RWPE1 (cell line): ENCODE measurements at regions not wholly inside any gene's neighbourhood (a gene's known extent, or its start where the extent isn't known, plus 50 kb on each side); places are given as distances from the start of the nearest gene placed in this dataset.

Source experiments
- CTCF ChIA-PET: fragments of 350-600 bp; sonication (Branson Sonifier 250); formaldehyde crosslinking; extraction: SDS; loops from one replicate; lab custom pipeline; 2021; lab: Yijun Ruan, JAX
- POLR2A ChIA-PET: fragments of 400-600 bp; formaldehyde crosslinking; extraction: SDS; loops from one replicate; lab custom pipeline; 2020; ENCODE audit warnings: antibody characterized with exemption; ENCODE audit not compliant: low non-redundant PET; lab: Yijun Ruan, JAX
- DNase-seq: peaks from one replicate; pipeline ENCODE4 v3.0.0; 2012; ENCODE audit warnings: low spot score
- H3K27ac ChIP-seq: fragments of 450-650 bp; 2 replicates; pipeline ENCODE4 v1.5.1; 2017
- TF ChIP-seq, protein P1 (sequence below): fragments of 450-650 bp; conservative IDR thresholded peaks from 2 replicates; pipeline ENCODE4 v1.5.1; 2017; ENCODE audit warnings: low read depth, mild to moderate bottlenecking

DNA sequence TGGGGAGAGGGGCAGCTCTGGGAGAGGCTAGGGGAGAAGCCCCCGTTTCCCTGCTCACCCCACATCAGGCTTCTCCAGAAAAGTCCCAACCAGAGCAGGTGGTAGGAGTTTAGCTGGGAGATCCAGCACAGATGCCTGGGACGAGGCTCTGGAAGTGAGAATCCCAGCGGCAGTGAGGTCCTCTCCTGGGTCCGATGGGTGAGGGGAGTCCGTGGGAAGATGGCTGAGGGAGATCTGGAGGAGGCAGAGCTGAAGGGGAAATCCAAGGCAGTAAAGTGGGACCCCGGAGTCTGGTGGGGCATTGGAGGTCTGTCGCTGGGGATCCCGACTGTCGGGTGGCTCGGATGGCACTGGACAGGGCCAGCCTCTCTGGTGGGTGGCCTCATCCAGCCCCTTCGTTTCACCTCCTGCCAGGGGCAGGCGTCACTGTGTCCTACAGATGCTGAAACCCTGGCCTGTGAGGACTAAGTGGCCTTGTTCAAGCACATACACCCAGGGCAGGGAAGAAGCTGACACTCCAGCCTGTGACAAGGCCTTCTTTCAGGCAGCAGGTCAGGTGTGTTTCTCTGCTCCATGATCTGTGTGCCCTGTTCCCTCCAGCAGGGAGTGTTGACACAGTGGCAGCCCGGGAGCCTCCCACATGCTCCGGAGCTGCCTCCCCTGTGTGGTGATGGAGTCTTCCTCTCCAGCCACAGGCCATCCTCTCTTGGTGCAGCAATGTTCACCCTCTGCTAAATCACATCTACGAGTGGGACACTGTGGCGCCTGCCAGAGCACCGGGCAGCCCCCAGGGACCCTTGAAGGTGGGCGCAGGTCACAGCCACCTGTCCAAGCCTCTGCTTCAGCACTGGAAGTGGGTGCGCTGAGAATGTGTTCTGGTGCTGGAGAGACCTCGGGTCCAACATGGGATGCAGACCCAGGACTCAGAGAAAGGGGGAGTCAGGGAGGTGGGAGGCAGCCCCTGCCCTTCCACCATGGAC, 850.8 kb downstream of the BRD1 start:
- CTCF ChIA-PET = no interaction called here
- TF ChIP-seq, protein P1, sequence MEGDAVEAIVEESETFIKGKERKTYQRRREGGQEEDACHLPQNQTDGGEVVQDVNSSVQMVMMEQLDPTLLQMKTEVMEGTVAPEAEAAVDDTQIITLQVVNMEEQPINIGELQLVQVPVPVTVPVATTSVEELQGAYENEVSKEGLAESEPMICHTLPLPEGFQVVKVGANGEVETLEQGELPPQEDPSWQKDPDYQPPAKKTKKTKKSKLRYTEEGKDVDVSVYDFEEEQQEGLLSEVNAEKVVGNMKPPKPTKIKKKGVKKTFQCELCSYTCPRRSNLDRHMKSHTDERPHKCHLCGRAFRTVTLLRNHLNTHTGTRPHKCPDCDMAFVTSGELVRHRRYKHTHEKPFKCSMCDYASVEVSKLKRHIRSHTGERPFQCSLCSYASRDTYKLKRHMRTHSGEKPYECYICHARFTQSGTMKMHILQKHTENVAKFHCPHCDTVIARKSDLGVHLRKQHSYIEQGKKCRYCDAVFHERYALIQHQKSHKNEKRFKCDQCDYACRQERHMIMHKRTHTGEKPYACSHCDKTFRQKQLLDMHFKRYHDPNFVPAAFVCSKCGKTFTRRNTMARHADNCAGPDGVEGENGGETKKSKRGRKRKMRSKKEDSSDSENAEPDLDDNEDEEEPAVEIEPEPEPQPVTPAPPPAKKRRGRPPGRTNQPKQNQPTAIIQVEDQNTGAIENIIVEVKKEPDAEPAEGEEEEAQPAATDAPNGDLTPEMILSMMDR = no peak
- no peak overlapping the region for H3K27ac ChIP-seq
- POLR2A ChIA-PET = no interaction called here
- no peak for DNase-seq

DNA sequence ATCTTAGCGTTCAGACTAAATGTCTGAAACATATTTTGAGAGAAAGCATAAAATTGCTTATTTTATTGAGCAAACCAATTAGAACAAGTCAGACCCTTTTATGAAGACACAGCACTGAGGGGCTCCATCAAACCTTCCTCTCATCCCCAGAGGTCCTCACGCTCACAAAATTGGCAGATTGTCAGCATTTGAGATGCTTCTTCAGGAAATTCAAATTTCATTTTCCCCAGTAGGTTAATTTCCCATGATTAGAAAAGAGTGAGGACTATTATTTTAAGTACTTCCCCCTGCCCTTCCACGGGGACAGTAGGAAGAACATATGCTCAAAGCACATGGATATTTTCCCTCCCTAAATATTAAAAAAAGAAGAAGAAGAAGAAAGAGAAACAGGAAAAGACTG, 851.8 kb downstream of the BRD1 start:
- ChIA-PET CTCF (no interaction called here), POLR2A (no interaction called here)
- TF ChIP-seq, protein P1 = no peak
- DNase-seq = no peak
- no peak overlapping the region for H3K27ac ChIP-seq

DNA sequence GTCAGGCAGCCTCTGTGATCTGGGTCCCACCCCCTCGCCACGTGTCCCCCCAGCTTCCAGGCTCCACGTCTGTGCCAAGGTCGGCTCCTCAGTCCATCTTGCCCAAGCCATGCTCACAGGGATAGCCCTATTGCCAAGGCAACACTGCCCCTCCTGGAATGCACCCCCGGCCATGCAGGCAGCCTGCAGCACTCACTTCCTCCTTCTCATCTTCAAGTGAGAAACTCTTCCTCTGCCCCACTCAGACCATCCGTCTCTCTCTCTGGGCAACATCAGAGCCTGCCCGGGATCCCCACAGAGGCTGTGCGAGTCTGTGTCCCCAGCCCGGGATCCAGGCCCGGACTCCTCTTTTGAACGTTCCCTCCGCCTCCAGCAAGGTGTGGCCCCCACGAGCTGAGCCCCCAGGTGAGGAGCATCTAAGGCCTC, 852.3 kb downstream of the BRD1 start:
- ChIA-PET CTCF (no interaction called here), POLR2A (no interaction called here)
- DNase-seq = no peak
- TF ChIP-seq, protein P1 = no peak
- H3K27ac ChIP-seq = no peak overlapping the region

DNA sequence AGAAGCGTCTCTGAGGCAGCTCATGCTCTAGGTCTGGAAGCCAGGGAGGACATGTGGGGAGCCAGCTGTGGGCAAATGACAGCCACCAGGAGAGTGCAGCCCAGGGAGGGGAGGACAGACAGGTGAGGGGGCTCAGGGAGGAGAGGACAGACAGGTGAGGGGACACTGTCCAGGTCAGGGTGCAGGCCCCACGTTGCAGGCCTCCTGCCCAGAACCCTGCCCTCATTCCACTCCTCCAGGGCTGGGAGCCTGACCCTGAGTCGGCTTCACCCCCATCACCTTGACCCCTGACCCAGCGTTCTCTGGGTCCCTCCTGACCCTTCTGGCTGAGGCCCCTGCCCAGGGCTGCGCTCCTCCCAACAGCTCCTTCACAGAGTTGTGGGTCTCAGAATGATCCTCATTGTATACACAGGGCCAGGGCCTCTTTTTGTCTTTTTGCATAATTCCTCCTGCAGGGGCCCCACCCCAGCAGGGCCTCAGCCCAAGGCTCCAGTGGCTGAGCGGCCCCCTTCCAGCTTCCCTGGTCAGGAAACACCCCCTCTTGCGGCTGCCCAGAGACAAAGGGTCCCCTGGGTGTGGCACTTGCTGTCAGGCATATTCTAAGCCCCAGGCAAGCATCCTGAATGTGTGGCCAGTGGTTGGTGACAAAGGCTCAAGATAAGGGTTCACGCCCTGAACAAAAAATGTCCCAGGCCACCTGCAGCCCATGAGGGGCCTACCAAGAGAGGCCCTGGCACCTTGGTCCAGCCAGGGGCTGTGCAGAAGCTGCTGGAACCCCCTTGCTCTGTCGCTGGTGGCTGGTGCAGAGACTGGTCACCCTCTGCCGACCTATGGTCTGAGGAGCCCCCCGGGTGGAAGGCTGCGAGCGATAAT, 853.0 kb downstream of the BRD1 start:
- H3K27ac ChIP-seq = no peak overlapping the region
- DNase-seq = no peak
- ChIA-PET CTCF (no interaction called here), POLR2A (no interaction called here)
- TF ChIP-seq, protein P1 = no peak

DNA sequence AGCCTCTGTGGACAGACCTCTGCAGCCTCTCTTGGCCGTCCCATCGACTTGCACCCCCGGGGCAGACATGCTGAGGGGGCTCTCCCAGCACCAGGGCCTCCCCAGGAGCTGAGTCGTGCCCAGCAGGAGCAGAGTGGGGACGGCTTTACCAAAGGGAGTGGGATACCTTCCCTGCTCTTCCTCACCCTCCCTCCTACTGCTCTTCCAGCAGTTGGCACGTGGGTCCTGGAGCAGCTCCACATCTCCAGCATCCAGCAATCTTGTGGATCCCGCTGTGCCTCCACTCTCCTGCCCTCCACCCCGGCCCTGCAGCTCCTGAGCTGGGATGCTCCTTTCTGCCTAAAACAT, 854.0 kb downstream of the BRD1 start:
- H3K27ac ChIP-seq = no peak overlapping the region
- no peak for DNase-seq
- ChIA-PET CTCF (no interaction called here), POLR2A (no interaction called here)
- TF ChIP-seq, protein P1 = no peak

DNA sequence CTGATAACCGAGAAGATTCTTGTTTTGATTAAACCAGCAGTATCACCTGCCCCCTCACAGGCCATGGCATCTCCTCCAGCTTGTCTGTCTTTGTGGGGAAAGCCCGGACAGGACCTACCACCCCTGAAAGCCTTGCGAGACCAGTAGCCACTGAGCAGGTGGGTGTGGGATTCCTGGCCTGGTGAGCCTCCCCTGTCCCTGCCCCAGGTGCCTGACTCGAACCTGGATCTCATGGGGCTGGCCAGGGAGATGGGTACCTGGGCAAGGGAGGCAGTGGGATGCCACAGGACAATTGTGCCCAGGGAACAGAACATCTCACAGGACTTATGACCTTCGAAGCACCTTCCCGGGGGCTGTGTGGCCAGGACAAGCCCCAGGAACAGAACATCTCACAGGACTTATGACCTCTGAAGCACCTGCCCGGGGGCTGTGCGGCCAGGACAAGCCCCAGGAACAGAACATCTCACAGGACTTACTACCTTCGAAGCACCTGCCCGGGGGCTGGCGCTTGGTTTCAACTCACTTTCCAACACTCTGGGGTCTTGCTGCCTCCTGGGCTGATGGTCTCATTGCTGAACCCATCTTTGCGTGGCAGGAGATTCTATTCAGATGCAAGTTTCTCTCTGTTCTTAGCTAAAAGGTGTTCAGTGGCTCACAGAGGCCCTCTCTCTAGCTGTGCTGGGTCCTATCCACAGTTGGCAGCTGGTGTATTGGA, 854.5 kb downstream of the BRD1 start:
- no peak for DNase-seq
- ChIA-PET POLR2A (no interaction called here), CTCF (no interaction called here)
- no peak overlapping the region for H3K27ac ChIP-seq
- TF ChIP-seq, protein P1 = no peak
